ENCODE measurements at regions not wholly inside any gene's neighbourhood (a gene's known extent, or its start where the extent isn't known, plus 50 kb on each side); places are given as distances from the start of the nearest gene placed in this dataset.

- TF ChIP-seq CTCF (IDR thresholded peaks at IDR 0.05; ENCODE audit: poor library complexity, severe bottlenecking) (no peak), SMC3 (conservative IDR thresholded peaks at IDR 0.05; ENCODE audit: poor library complexity) (no peak), TAF1 (IDR thresholded peaks at IDR 0.05; ENCODE audit: low read depth) (no peak), MXI1 (conservative IDR thresholded peaks at IDR 0.05; ENCODE audit: poor library complexity, severe bottlenecking) (no peak), EP300 (conservative IDR thresholded peaks at IDR 0.05; ENCODE audit: poor library complexity, severe bottlenecking) (no peak), REST (IDR thresholded peaks at IDR 0.05; ENCODE audit: borderline replicate concordance) (no peak)
These were observed 221.1 kb upstream of the CFAP20DC start for GRCh38 chr3:59270921-59271320.

Measured in neural cell (in vitro differentiated cells).